BE2C (cell line): ENCODE measurements at regions not wholly inside any gene's neighbourhood (a gene's known extent, or its start where the extent isn't known, plus 50 kb on each side); places are given as distances from the start of the nearest gene placed in this dataset.

ENCODE experiments used
- DNase-seq: peaks from one replicate; pipeline ENCODE4 v3.0.0-alpha.2; 2020
- H3K27me3 ChIP-seq: fragments of 250-450 bp; sonication (Bioruptor Pico); 2 replicates; pipeline ENCODE4 v1.5.1; 2020; ENCODE audit warnings: mild to moderate bottlenecking
- H3K36me3 ChIP-seq: fragments of 250-450 bp; sonication (Bioruptor Pico); 2 replicates; pipeline ENCODE4 v1.5.1; 2020; ENCODE audit warnings: mild to moderate bottlenecking
- H3K4me1 ChIP-seq: fragments of 250-450 bp; sonication (Bioruptor Pico); 2 replicates; pipeline ENCODE4 v1.5.1; 2020
- H3K4me3 ChIP-seq: 2 replicates; pipeline ENCODE4 v1.5.1; 2011; ENCODE audit warnings: low read depth, low read length
- H3K9me3 ChIP-seq: fragments of 250-450 bp; sonication (Bioruptor Pico); 2 replicates; pipeline ENCODE4 v1.5.1; 2020
- CTCF ChIP-seq: IDR thresholded peaks from 2 replicates; pipeline ENCODE4 v1.5.1; 2012; ENCODE audit warnings: mild to moderate bottlenecking, low read depth, low read length

- no peak overlapping the region for H3K4me3 ChIP-seq
- no peaks in the 10 kb centered on the region for H3K4me1 ChIP-seq
- no peak for TF ChIP-seq CTCF
- no peaks in the 10 kb centered on the region for H3K27me3 ChIP-seq
- DNase-seq: no peak
- no peaks in the 10 kb centered on the region for H3K36me3 ChIP-seq
- H3K9me3 ChIP-seq: no peaks in the 10 kb centered on the region
Observed at GRCh38 chr13:44015118-44015517, 135.4 kb downstream of the LACC1 start.

- no peak for DNase-seq
- Histone ChIP-seq H3K36me3 (no peaks in the 10 kb centered on the region), H3K27me3 (no peaks in the 10 kb centered on the region), H3K4me3 (no peak overlapping the region), H3K9me3 (no peaks in the 10 kb centered on the region), H3K4me1 (no peaks in the 10 kb centered on the region)
- no peak for TF ChIP-seq CTCF
Observed at GRCh38 chr13:44015811-44016210, 136.1 kb downstream of the LACC1 start.

- Histone ChIP-seq H3K4me1 (no peaks in the 10 kb centered on the region), H3K27me3 (no peaks in the 10 kb centered on the region), H3K9me3 (no peaks in the 10 kb centered on the region), H3K4me3 (no peak overlapping the region), H3K36me3 (no peaks in the 10 kb centered on the region)
- TF ChIP-seq CTCF: no peak
- DNase-seq: no peak
Observed at GRCh38 chr13:44017756-44018309, 138.1 kb downstream of the LACC1 start.

- H3K27me3 ChIP-seq: no peaks in the 10 kb centered on the region
- no peak overlapping the region for H3K4me3 ChIP-seq
- no peaks in the 10 kb centered on the region for H3K9me3 ChIP-seq
- H3K36me3 ChIP-seq: no peaks in the 10 kb centered on the region
- no peaks in the 10 kb centered on the region for H3K4me1 ChIP-seq
- DNase-seq: no peak
- TF ChIP-seq CTCF: no peak
Observed at GRCh38 chr13:44019651-44020050, 139.9 kb downstream of the LACC1 start.

- H3K9me3 ChIP-seq: no peaks in the 10 kb centered on the region
- H3K27me3 ChIP-seq: peaks cover 6% of the 10 kb centered on the region; the same call in 1 of the 2 replicates
- no peak for DNase-seq
- no peak overlapping the region for H3K4me3 ChIP-seq
- H3K36me3 ChIP-seq: no peaks in the 10 kb centered on the region
- no peaks in the 10 kb centered on the region for H3K4me1 ChIP-seq
- TF ChIP-seq CTCF: no peak
Observed at GRCh38 chr13:44021422-44021821, 141.7 kb downstream of the LACC1 start.

- TF ChIP-seq CTCF: no peak
- H3K4me3 ChIP-seq: no peak overlapping the region
- no peaks in the 10 kb centered on the region for H3K4me1 ChIP-seq
- no peaks in the 10 kb centered on the region for H3K36me3 ChIP-seq
- H3K9me3 ChIP-seq: no peaks in the 10 kb centered on the region
- H3K27me3 ChIP-seq: peaks cover 6% of the 10 kb centered on the region; the same call in 1 of the 2 replicates
- DNase-seq: no peak
Observed at GRCh38 chr13:44022196-44022595, 142.5 kb downstream of the LACC1 start.
